DND-41 (cell line): ENCODE measurements at regions not wholly inside any gene's neighbourhood (a gene's known extent, or its start where the extent isn't known, plus 50 kb on each side); places are given as distances from the start of the nearest gene placed in this dataset.

ENCODE experiments used
- EZH2 ChIP-seq: IDR thresholded peaks from 3 replicates; pipeline ENCODE4 v1.6.1; 2012; ENCODE audit warnings: borderline replicate concordance, low read depth, mild to moderate bottlenecking, moderate library complexity, low read length, inconsistent platforms; ENCODE audit not compliant: severe bottlenecking
- TF ChIP-seq, protein P1 (sequence below): IDR thresholded peaks from 2 replicates; pipeline ENCODE4 v1.5.1; 2012; ENCODE audit warnings: borderline replicate concordance, low read length, moderate library complexity, mild to moderate bottlenecking; ENCODE audit not compliant: poor library complexity, severe bottlenecking; ENCODE audit errors: extremely low read depth

DNA sequence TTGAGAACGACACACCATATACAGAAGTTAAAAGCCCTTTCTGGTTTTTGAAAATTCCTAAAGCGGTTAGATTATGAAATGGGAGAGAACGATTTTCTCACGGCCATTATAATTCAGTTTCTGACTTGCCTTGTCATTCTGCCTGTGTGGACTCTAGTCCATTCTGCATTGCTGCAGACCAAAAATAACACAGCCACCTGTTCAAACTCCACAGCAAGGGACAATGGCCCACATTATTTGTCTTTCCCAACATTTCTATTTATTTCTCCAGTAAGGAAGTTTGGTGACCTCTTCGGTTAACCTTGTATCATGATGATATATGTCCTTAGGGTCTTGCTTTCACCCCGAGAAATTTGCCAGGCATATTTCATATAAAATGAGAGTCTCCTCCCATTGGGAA, 497.7 kb downstream of the BRINP1 start:
- TF ChIP-seq, protein P1, sequence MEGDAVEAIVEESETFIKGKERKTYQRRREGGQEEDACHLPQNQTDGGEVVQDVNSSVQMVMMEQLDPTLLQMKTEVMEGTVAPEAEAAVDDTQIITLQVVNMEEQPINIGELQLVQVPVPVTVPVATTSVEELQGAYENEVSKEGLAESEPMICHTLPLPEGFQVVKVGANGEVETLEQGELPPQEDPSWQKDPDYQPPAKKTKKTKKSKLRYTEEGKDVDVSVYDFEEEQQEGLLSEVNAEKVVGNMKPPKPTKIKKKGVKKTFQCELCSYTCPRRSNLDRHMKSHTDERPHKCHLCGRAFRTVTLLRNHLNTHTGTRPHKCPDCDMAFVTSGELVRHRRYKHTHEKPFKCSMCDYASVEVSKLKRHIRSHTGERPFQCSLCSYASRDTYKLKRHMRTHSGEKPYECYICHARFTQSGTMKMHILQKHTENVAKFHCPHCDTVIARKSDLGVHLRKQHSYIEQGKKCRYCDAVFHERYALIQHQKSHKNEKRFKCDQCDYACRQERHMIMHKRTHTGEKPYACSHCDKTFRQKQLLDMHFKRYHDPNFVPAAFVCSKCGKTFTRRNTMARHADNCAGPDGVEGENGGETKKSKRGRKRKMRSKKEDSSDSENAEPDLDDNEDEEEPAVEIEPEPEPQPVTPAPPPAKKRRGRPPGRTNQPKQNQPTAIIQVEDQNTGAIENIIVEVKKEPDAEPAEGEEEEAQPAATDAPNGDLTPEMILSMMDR: no peak
- TF ChIP-seq EZH2: no peak
